ENCODE measurements at regions not wholly inside any gene's neighbourhood (a gene's known extent, or its start where the extent isn't known, plus 50 kb on each side); places are given as distances from the start of the nearest gene placed in this dataset.

GRCh38 chr20:60389441-60389840 lies 431.2 kb downstream of the CDH26 start:
- DNase-seq (no peak), ATAC-seq (no peak)
- ChIA-PET POLR2A (no interaction called here), CTCF (no interaction called here)
- H3K27me3 Mint-ChIP-seq, result no peaks in the 10 kb centered on the region
- H3K36me3 Mint-ChIP-seq (ENCODE audit: low read depth), result no peaks in the 10 kb centered on the region
- H3K9me3 Mint-ChIP-seq, result peaks cover 2% of the 10 kb centered on the region
- TF ChIP-seq, protein P1, sequence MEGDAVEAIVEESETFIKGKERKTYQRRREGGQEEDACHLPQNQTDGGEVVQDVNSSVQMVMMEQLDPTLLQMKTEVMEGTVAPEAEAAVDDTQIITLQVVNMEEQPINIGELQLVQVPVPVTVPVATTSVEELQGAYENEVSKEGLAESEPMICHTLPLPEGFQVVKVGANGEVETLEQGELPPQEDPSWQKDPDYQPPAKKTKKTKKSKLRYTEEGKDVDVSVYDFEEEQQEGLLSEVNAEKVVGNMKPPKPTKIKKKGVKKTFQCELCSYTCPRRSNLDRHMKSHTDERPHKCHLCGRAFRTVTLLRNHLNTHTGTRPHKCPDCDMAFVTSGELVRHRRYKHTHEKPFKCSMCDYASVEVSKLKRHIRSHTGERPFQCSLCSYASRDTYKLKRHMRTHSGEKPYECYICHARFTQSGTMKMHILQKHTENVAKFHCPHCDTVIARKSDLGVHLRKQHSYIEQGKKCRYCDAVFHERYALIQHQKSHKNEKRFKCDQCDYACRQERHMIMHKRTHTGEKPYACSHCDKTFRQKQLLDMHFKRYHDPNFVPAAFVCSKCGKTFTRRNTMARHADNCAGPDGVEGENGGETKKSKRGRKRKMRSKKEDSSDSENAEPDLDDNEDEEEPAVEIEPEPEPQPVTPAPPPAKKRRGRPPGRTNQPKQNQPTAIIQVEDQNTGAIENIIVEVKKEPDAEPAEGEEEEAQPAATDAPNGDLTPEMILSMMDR (IDR thresholded peaks at IDR 0.05), result no peak
- no peak overlapping the region for H3K27ac Mint-ChIP-seq
- H3K4me3 Mint-ChIP-seq, result no peak overlapping the region
- intact Hi-C loops (cut with micrococcal nuclease), result no loop called here
- H3K4me1 Mint-ChIP-seq (ENCODE audit: low read depth), result no peaks in the 10 kb centered on the region

DNA sequence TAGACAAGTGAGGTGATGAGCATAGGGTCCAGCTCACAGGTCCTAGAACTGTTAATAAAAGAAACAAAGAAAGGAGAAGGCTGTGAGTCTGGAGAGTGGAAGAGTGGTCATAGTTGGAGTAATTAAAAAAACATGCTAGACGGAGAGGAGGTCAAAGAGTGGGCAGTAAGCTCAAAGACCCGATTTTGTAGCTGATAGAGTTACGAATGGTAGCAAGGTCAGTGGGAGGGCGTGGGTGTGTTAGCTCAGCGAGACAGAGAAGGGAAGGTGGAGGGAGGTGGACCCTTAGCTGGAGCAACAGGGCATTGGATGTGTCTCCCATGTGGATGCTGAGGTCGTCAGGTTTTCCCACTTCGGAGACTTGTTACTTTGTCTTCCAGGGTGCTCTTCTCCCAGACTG lies 431.7 kb downstream of the CDH26 start:
- POLR2A ChIA-PET, result no interaction called here
- intact Hi-C loops (cut with micrococcal nuclease), result no loop called here
- no peaks in the 10 kb centered on the region for H3K27me3 Mint-ChIP-seq
- DNase-seq (no peak), ATAC-seq (no peak)
- H3K4me1 Mint-ChIP-seq (ENCODE audit: low read depth), result no peaks in the 10 kb centered on the region
- TF ChIP-seq, protein P1 (IDR thresholded peaks at IDR 0.05), result no peak
- no peak overlapping the region for H3K4me3 Mint-ChIP-seq
- H3K9me3 Mint-ChIP-seq, result peaks cover 2% of the 10 kb centered on the region
- no peaks in the 10 kb centered on the region for H3K36me3 Mint-ChIP-seq (ENCODE audit: low read depth)
- H3K27ac Mint-ChIP-seq, result no peak overlapping the region
- CTCF ChIA-PET, result no interaction called here

DNA sequence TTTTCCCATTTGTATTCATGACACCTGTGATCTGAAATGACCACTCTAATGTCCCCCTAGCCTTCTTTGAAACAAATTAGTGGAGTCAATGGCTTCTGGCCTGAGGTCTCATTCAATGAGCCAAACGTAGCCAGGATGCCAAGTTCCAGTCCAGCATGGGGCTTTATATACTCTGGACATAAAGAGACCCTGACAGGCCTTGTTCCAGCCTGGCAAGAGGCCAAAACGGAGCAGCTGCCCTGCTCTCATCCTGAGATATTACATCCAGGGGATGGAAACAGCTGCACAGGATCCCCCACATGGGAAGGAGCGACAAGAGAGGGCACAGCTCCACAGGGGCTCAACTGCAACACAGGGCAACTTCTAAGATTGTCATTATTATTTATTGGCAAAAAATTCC lies 437.8 kb downstream of the CDH26 start:
- intact Hi-C loops (cut with micrococcal nuclease), result no loop called here
- Mint-ChIP-seq H3K27ac (no peak overlapping the region), H3K9me3 (peaks cover 9% of the 10 kb centered on the region), H3K4me1 (ENCODE audit: low read depth) (no peaks in the 10 kb centered on the region), H3K4me3 (no peak overlapping the region), H3K27me3 (no peaks in the 10 kb centered on the region), H3K36me3 (ENCODE audit: low read depth) (no peaks in the 10 kb centered on the region)
- DNase-seq, result no peak
- CTCF ChIA-PET, result no interaction called here
- TF ChIP-seq, protein P1 (IDR thresholded peaks at IDR 0.05), result no peak
- POLR2A ChIA-PET, result no interaction called here
- ATAC-seq, result no peak

- no peak for DNase-seq
- Mint-ChIP-seq H3K4me1 (ENCODE audit: low read depth) (no peaks in the 10 kb centered on the region), H3K27ac (no peak overlapping the region), H3K27me3 (peaks cover 1% of the 10 kb centered on the region), H3K9me3 (peaks cover 9% of the 10 kb centered on the region), H3K4me3 (no peak overlapping the region), H3K36me3 (ENCODE audit: low read depth) (no peaks in the 10 kb centered on the region)
- intact Hi-C loops (cut with micrococcal nuclease), result no loop called here
- CTCF ChIA-PET, result no interaction called here
- TF ChIP-seq, protein P1 (IDR thresholded peaks at IDR 0.05), result no peak
- POLR2A ChIA-PET, result no interaction called here
- ATAC-seq, result no peak
These were observed 442.3 kb downstream of the CDH26 start for GRCh38 chr20:60400567-60400966.

DNA sequence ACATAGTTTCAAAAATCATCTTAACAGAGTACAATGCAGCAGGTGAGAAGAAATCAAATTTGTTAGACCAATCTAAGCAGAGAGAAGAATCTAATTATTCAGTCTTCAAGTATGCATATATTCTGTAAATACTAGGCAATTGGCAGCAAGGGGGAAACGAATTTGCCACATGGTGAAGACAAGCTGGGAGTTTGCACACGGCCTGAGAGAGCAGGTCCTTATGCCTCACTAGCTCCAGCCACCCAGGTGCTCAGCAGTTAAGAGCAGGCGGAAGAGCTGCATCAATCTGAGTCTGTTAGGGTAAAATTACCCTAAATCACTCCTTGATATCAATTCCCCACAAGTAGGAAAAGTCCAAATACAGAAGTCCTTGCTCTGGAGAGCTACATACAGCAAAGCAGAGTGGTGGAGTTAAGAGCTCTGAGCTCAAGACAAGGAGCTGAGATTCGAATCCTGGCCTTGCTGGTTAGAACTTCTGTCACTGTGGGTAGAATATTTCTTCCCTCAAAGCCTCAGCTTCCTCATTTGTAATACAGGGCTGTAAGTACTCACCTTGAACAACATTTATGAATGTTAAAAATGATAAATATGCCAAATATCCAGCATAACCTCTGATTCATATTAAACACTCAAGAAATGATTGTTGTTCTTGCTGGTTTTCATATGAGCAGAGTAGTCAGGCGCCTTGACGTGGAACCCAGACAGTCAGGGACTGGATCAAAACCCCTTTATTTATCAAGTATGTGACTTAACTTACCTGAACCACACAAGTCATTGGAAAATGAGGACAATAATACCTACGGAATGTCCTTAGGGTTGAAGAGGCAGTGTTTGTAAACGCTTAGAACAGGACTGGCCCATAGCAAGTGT lies 444.2 kb downstream of the CDH26 start:
- ATAC-seq (no peak), DNase-seq (no peak)
- ChIA-PET POLR2A (no interaction called here), CTCF (interaction anchor here (1.2 kb wide), 1 partner anchor 140 kb away, joined by 4 read pairs; no protein-coding TSS in a partner anchor)
- no peak overlapping the region for H3K4me3 Mint-ChIP-seq
- H3K36me3 Mint-ChIP-seq (ENCODE audit: low read depth), result no peaks in the 10 kb centered on the region
- H3K9me3 Mint-ChIP-seq, result peaks cover 9% of the 10 kb centered on the region
- H3K4me1 Mint-ChIP-seq (ENCODE audit: low read depth), result no peaks in the 10 kb centered on the region
- H3K27ac Mint-ChIP-seq, result no peak overlapping the region
- TF ChIP-seq, protein P1 (IDR thresholded peaks at IDR 0.05), result no peak
- intact Hi-C loops (cut with micrococcal nuclease), result no loop called here
- peaks cover 1% of the 10 kb centered on the region for H3K27me3 Mint-ChIP-seq

Data from activated CD8-positive, alpha-beta T cell treated with anti-CD3 and anti-CD28 coated beads for 36 hours (primary cell).